Activated CD4-positive, alpha-beta memory T cell treated with anti-CD3 and anti-CD28 coated beads, Interleukin-2, amount 10 ng/mL, durations not matched to agents 7 days and 5 days (primary cell): ENCODE measurements at regions not wholly inside any gene's neighbourhood (a gene's known extent, or its start where the extent isn't known, plus 50 kb on each side); places are given as distances from the start of the nearest gene placed in this dataset.

Experiments
- CTCF ChIA-PET: fragments of 350-600 bp; sonication (Branson Sonifier 250); formaldehyde crosslinking; loops from one replicate; lab custom pipeline; 2021; ENCODE audit warnings: antibody characterized with exemption, inconsistent platforms; lab: Charles Lee
- POLR2A ChIA-PET: fragments of 350-600 bp; sonication (Branson Sonifier 250); formaldehyde crosslinking; loops from one replicate; lab custom pipeline; 2021; ENCODE audit warnings: antibody characterized with exemption; lab: Charles Lee
- DNase-seq: peaks from one replicate; pipeline ENCODE4 v3.0.0-alpha.2; 2020
- H3K27ac Mint-ChIP-seq: one replicate; pipeline ENCODE4 v1.8.0; 2021; ENCODE audit warnings: mild to moderate bottlenecking, mixed read lengths
- H3K27me3 Mint-ChIP-seq: one replicate; pipeline ENCODE4 v1.8.0; 2021; ENCODE audit warnings: mixed read lengths
- H3K36me3 Mint-ChIP-seq: one replicate; pipeline ENCODE4 v1.8.0; 2021; ENCODE audit warnings: low read depth, mixed read lengths
- H3K4me1 Mint-ChIP-seq: one replicate; pipeline ENCODE4 v1.8.0; 2021; ENCODE audit warnings: mixed read lengths
- H3K4me3 Mint-ChIP-seq: one replicate; pipeline ENCODE4 v1.8.0; 2021; ENCODE audit warnings: mild to moderate bottlenecking, mixed read lengths
- H3K9me3 Mint-ChIP-seq: one replicate; pipeline ENCODE4 v1.8.0; 2021; ENCODE audit warnings: mixed read lengths

DNA sequence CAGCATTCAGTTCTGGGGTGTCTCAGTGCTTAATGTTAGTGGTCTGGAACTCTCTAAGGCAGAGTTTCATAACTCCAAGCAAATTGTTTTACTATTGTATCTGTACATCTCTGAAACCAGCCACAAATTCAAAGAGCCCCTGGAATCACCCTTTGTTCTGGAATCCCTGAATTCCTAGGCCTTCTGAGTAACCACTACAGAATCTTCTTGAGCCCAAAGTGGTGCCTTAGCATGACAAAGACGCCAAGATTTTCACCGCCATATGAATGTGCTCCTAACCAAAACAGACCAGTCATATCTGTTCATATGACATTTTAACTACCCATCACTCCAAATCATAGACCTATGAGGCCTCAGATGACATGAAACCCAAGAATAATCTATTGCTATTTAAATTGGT is 668.1 kb downstream of the EPHA4 start:
- POLR2A ChIA-PET, result no interaction called here
- DNase-seq, result no peak
- Mint-ChIP-seq H3K36me3 (no peaks in the 10 kb centered on the region), H3K4me1 (no peaks in the 10 kb centered on the region), H3K27ac (no peak overlapping the region), H3K27me3 (no peaks in the 10 kb centered on the region), H3K4me3 (no peak overlapping the region), H3K9me3 (no peaks in the 10 kb centered on the region)
- CTCF ChIA-PET, result no interaction called here

DNA sequence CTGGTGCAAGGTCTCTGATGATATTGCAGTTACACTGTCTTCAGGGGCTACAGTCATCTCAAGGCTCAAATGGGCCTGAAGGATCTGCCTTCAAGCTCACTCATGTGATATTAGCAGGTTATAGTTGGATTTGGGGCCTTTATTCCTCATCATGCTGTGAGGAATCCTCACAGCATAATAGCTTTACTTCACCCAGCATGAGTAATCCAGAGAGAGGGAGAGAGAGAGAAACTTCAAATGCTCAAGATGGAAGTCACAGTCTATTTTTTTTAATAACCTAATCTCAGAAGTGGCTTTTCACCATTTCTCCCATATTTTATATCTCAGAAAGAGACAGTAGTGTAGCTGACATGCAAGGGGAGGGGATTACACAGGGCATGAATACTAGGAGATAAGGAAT is 658.7 kb downstream of the EPHA4 start:
- no peak overlapping the region for H3K4me3 Mint-ChIP-seq
- ChIA-PET POLR2A (no interaction called here), CTCF (no interaction called here)
- H3K4me1 Mint-ChIP-seq, result no peaks in the 10 kb centered on the region
- no peak for DNase-seq
- H3K9me3 Mint-ChIP-seq, result no peaks in the 10 kb centered on the region
- H3K27me3 Mint-ChIP-seq, result peaks cover 2% of the 10 kb centered on the region
- H3K36me3 Mint-ChIP-seq, result no peaks in the 10 kb centered on the region
- H3K27ac Mint-ChIP-seq, result no peak overlapping the region

DNA sequence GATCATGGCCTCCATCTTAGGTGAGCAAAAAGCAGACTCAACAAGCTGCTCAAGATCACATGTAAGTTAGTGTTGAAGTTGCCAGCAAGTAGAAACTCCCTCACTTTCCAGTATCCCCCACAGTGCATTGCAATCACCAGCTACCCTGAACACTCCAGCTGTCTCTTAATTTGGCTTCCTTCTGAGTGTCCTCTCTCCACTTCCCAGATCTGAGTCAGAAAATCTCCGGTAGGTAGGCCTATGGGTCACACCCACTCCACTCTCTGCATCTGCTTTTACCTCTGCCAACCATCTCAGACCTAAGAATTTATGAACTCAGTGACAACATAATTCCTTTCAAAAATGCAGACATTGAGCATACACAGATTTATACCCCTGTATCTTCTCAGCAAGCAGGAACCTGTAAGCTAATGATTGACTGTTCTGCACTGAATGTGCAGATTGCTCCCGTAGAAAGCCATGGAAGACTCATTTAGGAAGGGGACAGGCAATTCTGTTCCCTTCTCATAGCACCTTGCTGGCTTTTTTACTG is 656.9 kb downstream of the EPHA4 start:
- Mint-ChIP-seq H3K4me1 (no peaks in the 10 kb centered on the region), H3K27ac (no peak overlapping the region), H3K4me3 (no peak overlapping the region), H3K9me3 (no peaks in the 10 kb centered on the region), H3K36me3 (no peaks in the 10 kb centered on the region), H3K27me3 (no peaks in the 10 kb centered on the region)
- no peak for DNase-seq
- ChIA-PET POLR2A (no interaction called here), CTCF (no interaction called here)

DNA sequence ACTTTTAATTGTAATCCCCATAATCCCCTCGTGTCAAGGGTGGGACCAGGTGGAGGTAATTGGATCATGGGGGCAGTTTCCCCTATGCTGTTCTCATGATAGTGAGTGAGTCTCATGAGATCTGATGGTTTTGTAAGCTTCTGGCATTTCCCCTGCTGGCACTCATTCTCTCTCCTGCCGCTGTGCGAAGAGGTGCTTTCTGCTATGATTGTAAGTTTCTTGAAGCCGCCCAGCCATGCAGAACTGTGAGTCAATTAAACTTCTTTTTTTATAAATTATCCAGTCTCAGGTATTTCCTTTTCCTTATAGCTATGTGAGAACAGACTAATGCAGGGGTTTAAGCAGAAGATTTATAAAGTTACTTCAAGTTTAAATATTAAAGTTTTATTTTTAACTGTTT is 655.2 kb downstream of the EPHA4 start:
- no peak for DNase-seq
- H3K36me3 Mint-ChIP-seq, result no peaks in the 10 kb centered on the region
- H3K4me3 Mint-ChIP-seq, result no peak overlapping the region
- no peak overlapping the region for H3K27ac Mint-ChIP-seq
- CTCF ChIA-PET, result no interaction called here
- H3K27me3 Mint-ChIP-seq, result no peaks in the 10 kb centered on the region
- H3K9me3 Mint-ChIP-seq, result no peaks in the 10 kb centered on the region
- no peaks in the 10 kb centered on the region for H3K4me1 Mint-ChIP-seq
- POLR2A ChIA-PET, result no interaction called here

DNA sequence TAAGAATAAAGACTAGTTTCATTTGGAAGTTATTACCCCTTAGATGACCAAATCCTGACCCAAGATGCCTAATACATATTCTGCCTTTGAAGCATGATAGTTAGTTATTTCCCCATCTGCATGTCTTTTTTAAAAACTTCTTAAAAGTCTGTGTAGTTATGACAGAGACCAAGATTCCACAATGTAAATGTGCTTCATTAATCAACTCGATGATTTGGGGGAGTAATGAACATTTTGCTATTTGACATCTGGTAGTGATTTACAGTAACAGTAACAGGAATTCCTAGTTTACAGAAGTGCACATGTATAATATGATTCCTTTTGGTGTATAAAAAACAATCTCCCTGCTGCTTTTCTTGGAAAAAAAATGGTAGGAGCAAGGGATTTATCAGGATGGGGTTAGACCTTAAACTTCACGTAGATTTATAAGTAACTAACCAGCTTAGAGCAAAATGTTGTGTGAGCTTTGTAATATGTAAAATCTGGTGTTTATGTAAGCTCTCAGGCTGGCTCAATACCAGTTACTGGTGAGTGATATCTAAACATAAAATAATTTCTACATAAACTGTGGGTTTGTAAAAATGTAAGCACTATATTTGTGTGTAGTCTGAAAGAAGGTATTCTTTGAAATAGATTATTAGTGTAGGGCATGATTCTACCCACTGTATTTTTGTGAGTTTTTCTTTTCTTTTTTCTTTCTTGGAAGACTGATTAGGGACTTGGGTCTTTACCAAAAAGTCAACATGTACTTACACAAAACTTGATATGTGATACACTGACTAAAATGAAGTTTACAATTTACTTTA is 641.6 kb downstream of the EPHA4 start:
- Mint-ChIP-seq H3K9me3 (peaks cover 15% of the 10 kb centered on the region), H3K27me3 (no peaks in the 10 kb centered on the region), H3K36me3 (no peaks in the 10 kb centered on the region), H3K4me1 (no peaks in the 10 kb centered on the region), H3K27ac (no peak overlapping the region), H3K4me3 (no peak overlapping the region)
- POLR2A ChIA-PET, result no interaction called here
- DNase-seq, result no peak
- CTCF ChIA-PET, result no interaction called here

DNA sequence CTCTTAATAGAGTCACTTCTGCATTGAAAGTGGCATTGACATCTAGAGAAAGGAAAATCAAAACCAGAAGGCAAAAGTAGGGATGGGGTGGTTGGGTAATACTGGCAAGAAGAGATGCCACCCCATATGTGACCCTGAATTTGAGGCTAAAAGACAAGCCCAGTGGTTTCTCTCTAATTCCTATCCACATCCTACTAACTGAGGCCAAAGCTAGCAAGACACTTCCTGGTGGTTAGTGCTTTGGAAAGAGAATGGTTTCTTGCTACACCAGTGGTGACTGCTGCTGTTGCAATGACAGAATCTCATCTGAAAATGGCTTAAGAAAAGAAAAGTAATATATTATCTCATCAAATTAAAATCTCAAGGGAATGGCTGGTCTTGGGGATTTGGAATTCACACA is 640.6 kb downstream of the EPHA4 start:
- no peak overlapping the region for H3K4me3 Mint-ChIP-seq
- H3K36me3 Mint-ChIP-seq, result no peaks in the 10 kb centered on the region
- ChIA-PET POLR2A (no interaction called here), CTCF (no interaction called here)
- H3K9me3 Mint-ChIP-seq, result peaks cover 13% of the 10 kb centered on the region
- no peaks in the 10 kb centered on the region for H3K27me3 Mint-ChIP-seq
- no peak overlapping the region for H3K27ac Mint-ChIP-seq
- no peak for DNase-seq
- H3K4me1 Mint-ChIP-seq, result peaks cover 7% of the 10 kb centered on the region

DNA sequence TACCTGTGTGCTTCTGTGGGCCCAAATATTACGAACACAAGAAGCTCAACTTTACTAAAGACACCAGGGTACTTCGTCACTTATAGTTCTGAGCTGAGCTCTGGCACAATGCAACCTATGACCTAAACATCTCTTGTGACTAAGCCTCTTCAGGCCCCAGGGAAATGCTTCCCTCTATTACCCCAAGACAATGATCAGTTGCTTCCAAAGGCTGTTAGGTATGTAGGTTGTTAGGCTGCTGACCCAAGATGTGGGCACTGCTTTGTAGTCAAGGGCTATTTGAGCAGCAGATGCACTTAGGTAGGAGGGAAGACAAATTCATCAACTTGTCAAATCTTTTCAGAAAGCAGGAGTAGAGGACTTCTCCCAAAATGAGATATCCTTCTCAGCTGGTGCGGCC is 640.1 kb downstream of the EPHA4 start:
- Mint-ChIP-seq H3K4me3 (no peak overlapping the region), H3K4me1 (peaks cover 13% of the 10 kb centered on the region), H3K27ac (no peak overlapping the region), H3K27me3 (no peaks in the 10 kb centered on the region), H3K36me3 (no peaks in the 10 kb centered on the region), H3K9me3 (peaks cover 8% of the 10 kb centered on the region)
- ChIA-PET POLR2A (no interaction called here), CTCF (no interaction called here)
- no peak for DNase-seq

DNA sequence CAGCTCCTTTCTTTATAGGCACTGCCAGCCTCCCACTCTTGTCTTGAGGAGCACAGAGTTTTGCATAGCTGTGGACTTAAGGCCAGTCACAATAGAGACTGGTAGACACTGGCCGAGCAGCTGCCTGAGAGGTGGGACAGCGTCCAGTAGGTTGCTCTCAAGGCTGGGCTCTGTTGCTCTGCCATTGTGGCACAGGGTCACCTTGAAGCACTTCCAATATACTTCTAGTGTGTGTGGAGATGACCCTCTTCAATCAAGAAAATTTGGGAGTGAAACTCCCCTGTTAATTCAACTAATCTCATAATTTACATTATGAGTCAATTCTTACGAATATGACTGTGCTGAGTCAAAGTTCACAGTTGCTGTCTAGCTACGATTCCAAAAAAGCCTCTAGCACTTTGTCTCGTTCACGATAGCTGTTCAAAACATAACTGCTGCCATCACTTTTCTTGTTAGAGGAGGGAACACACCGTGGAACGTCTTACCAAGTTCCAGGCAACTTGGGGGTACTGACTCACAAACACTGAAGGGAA is 636.2 kb downstream of the EPHA4 start:
- ChIA-PET POLR2A (no interaction called here), CTCF (no interaction called here)
- Mint-ChIP-seq H3K9me3 (no peaks in the 10 kb centered on the region), H3K27ac (no peak overlapping the region), H3K27me3 (no peaks in the 10 kb centered on the region), H3K36me3 (no peaks in the 10 kb centered on the region), H3K4me1 (peaks cover 13% of the 10 kb centered on the region), H3K4me3 (no peak overlapping the region)
- no peak for DNase-seq

DNA sequence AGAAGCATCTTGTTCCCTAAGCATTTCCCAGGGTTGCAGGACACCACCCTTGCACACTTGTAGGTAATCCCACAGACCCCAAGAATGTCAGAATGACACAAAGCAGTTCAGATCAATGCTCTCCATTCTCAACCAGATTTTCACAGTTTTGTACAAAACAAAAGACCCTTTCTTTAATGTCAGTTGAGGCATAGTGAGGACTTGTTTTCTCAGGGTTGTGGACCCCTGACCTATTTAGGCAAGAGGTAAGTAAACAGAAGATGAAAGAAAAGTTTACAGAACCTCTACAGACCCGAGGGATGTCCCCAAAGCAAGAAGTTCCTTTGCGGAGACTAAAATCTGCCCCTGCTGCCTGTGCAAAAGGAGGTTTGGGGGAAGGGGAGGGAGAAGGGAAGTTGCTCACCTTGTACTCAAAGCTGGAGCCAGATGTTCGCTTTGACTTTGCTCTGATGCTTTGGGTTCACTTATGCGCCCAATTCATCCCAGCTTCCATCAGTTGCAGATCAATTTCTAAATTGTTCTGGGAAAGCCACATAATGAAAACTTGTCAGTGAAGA is 635.4 kb downstream of the EPHA4 start:
- Mint-ChIP-seq H3K27ac (no peak overlapping the region), H3K9me3 (no peaks in the 10 kb centered on the region), H3K4me3 (no peak overlapping the region), H3K27me3 (no peaks in the 10 kb centered on the region), H3K4me1 (peaks cover 13% of the 10 kb centered on the region), H3K36me3 (no peaks in the 10 kb centered on the region)
- ChIA-PET CTCF (no interaction called here), POLR2A (no interaction called here)
- no peak for DNase-seq

DNA sequence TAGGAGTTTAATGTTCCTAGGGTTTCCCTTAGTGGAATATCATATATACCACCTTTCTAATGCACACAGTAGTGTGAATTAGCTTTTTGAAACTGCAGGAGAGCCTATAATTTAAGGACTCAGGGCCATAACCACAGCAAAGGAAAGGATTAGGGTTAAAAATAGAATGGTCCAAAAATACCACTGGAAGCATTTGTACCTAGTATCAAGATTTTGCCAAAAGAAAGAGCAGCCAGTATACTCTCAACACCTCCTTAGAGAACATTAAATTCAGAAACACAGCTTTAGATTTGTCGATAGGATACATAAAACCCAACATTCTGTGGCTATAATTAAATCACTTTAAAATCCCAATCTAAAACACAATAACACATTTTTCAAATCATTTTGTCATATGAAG is 634.9 kb downstream of the EPHA4 start:
- Mint-ChIP-seq H3K36me3 (no peaks in the 10 kb centered on the region), H3K4me1 (peaks cover 13% of the 10 kb centered on the region), H3K9me3 (no peaks in the 10 kb centered on the region), H3K27ac (no peak overlapping the region), H3K4me3 (no peak overlapping the region), H3K27me3 (no peaks in the 10 kb centered on the region)
- DNase-seq, result no peak
- ChIA-PET CTCF (no interaction called here), POLR2A (no interaction called here)

DNA sequence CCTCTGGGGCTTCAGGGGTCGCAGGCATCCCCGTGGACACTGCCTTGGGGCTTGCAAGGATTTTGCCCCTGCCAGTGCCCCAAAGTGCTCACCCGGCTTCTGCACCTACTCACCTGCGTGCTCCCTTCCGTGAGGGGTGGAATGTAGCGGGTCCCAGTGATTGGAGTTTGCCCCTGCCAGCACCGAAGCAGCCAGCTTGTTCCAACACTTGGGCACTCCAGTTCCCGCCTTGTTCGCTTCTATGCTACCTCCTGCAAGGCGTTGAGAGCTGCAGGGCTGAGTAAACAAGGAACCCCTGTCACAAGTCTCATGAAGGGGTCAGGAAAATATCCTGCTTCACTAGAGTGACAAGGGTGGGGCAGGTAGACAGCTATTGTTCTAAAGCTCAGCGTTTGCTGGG is 631.5 kb downstream of the EPHA4 start:
- Mint-ChIP-seq H3K27me3 (no peaks in the 10 kb centered on the region), H3K9me3 (no peaks in the 10 kb centered on the region), H3K4me1 (peaks cover 12% of the 10 kb centered on the region), H3K27ac (no peak overlapping the region), H3K36me3 (no peaks in the 10 kb centered on the region), H3K4me3 (no peak overlapping the region)
- DNase-seq, result no peak
- CTCF ChIA-PET, result no interaction called here
- POLR2A ChIA-PET, result no interaction called here

DNA sequence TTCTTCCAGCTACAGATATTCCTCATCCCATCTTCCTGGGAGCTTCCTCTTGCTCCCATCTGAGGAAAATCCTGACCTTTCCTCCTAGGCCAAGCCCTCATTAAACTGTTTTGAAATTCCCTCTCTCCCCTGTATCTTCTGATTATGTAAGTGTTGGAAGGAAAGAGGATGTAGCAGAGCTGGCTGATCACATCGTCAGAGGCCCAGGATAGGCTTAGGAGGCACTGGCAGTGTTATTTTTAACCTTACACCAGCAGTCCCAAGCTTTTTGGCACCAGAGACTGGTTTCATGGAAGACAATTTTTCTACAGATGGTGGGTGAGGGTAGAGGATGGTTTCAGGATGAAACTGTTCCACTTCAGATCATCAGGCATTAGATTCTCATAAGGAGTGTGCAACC is 630.4 kb downstream of the EPHA4 start:
- ChIA-PET CTCF (no interaction called here), POLR2A (no interaction called here)

DNA sequence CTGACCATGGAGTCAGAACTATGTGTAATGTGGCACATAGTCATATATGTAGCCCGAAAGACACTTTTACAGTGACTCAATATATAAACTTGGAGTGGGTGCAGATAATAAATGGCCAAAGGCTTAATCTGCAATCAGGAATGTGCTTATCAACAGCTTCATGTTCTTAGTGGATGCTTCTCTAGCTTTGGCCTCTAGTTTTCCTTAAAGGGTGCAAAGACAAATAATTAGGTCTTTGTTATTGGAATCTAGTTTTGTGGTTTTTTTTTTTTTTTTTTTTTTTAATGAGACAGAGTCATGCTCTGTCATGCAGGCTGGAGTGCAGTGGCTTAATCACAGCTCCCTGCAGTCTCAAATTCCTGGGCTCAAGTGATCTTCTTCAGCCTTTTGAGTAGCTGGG is 625.6 kb downstream of the EPHA4 start:
- Mint-ChIP-seq H3K36me3 (no peaks in the 10 kb centered on the region), H3K27ac (no peak overlapping the region), H3K9me3 (no peaks in the 10 kb centered on the region), H3K4me1 (no peaks in the 10 kb centered on the region), H3K27me3 (no peaks in the 10 kb centered on the region), H3K4me3 (no peak overlapping the region)
- DNase-seq, result no peak
- ChIA-PET POLR2A (no interaction called here), CTCF (no interaction called here)

More for the DNA sequence above, 630.4 kb downstream of the EPHA4 start:
- DNase-seq, result no peak
- no peaks in the 10 kb centered on the region for H3K9me3 Mint-ChIP-seq
- H3K27ac Mint-ChIP-seq, result no peak overlapping the region
- H3K27me3 Mint-ChIP-seq, result no peaks in the 10 kb centered on the region
- H3K36me3 Mint-ChIP-seq, result no peaks in the 10 kb centered on the region
- no peak overlapping the region for H3K4me3 Mint-ChIP-seq
- peaks cover 4% of the 10 kb centered on the region for H3K4me1 Mint-ChIP-seq

DNA sequence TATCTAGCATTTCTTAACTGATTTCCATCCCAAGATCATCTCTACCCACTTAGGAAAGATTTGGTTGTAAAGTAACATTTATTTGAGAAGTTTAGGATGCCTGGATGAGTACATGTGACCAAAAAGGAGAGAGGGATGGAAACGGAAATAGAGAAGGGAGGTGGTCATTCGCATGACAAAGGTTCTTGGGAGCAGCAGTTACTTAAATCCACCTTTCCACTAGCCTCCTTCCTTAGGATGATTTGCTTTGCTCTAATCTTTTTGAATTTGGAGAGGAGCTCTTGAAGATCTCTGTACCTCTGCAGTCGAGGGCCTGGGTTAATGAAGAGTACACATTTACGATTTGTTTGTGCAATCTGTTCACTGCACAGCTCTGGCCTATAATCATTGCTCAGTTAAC is 623.5 kb downstream of the EPHA4 start:
- H3K4me1 Mint-ChIP-seq, result no peaks in the 10 kb centered on the region
- H3K9me3 Mint-ChIP-seq, result peaks cover 3% of the 10 kb centered on the region
- H3K4me3 Mint-ChIP-seq, result no peak overlapping the region
- no peak overlapping the region for H3K27ac Mint-ChIP-seq
- POLR2A ChIA-PET, result no interaction called here
- no peaks in the 10 kb centered on the region for H3K27me3 Mint-ChIP-seq
- no peak for DNase-seq
- CTCF ChIA-PET, result interaction anchor here (0.6 kb wide), 1 partner anchor 9 kb away, joined by 3 read pairs; no protein-coding TSS in a partner anchor
- no peaks in the 10 kb centered on the region for H3K36me3 Mint-ChIP-seq
